GM23338 (cell line): ENCODE measurements at regions not wholly inside any gene's neighbourhood (a gene's known extent, or its start where the extent isn't known, plus 50 kb on each side); places are given as distances from the start of the nearest gene placed in this dataset.
A peak's percentile ranks its signal among the peaks of the same experiment; 100 is the strongest.

Experiments used
- ATAC-seq: fragments of 200-7000 bp; cut with Tn5 transposase; 3 replicates; pipeline ENCODE4 v1.9.1; 2020
- DNase-seq: peaks from one replicate; pipeline ENCODE4 v3.0.0-alpha.2; 2015; ENCODE audit warnings: low spot score
- H2AFZ ChIP-seq: fragments of 200-600 bp; sonication (generic); 2 replicates; pipeline ENCODE4 v1.8.0; 2016; ENCODE audit warnings: antibody characterized with exemption, mild to moderate bottlenecking, moderate library complexity
- H3F3A ChIP-seq: fragments of 200-600 bp; sonication (generic); replicated peaks from 2 replicates; pipeline ENCODE4 v1.8.0; 2017; ENCODE audit warnings: antibody characterized with exemption, mixed run types, low read depth
- H3K27ac ChIP-seq: fragments of 200-600 bp; sonication (generic); 2 replicates; pipeline ENCODE4 v1.6.1; 2016; ENCODE audit warnings: low read depth
- H3K27me3 ChIP-seq: fragments of 200-600 bp; sonication (generic); 2 replicates; pipeline ENCODE4 v1.8.0; 2016; ENCODE audit warnings: mild to moderate bottlenecking, mixed run types, moderate library complexity; ENCODE audit not compliant: insufficient read depth
- H3K36me3 ChIP-seq: fragments of 200-600 bp; sonication (generic); 2 replicates; pipeline ENCODE4 v1.8.0; 2016; ENCODE audit warnings: mild to moderate bottlenecking; ENCODE audit not compliant: insufficient read depth
- H3K4me1 ChIP-seq: fragments of 200-600 bp; sonication (generic); 2 replicates; pipeline ENCODE4 v1.8.0; 2016; ENCODE audit warnings: mild to moderate bottlenecking, moderate library complexity; ENCODE audit not compliant: insufficient read depth
- H3K4me2 ChIP-seq: fragments of 200-600 bp; sonication (generic); 2 replicates; pipeline ENCODE4 v1.7.1; 2017; ENCODE audit warnings: mixed run types
- H3K4me3 ChIP-seq: fragments of 200-600 bp; sonication (generic); 2 replicates; pipeline ENCODE4 v1.6.1; 2016; ENCODE audit warnings: mixed run types
- H3K79me2 ChIP-seq: fragments of 200-600 bp; sonication (generic); replicated peaks from 2 replicates; pipeline ENCODE4 v1.8.0; 2017; ENCODE audit warnings: mild to moderate bottlenecking; ENCODE audit not compliant: insufficient read depth
- H3K9me2 ChIP-seq: fragments of 200-600 bp; sonication (generic); 2 replicates; pipeline ENCODE4 v1.8.0; 2017; ENCODE audit not compliant: insufficient read depth
- H4K20me1 ChIP-seq: fragments of 200-600 bp; sonication (generic); replicated peaks from 2 replicates; pipeline ENCODE4 v1.8.0; 2017; ENCODE audit warnings: mild to moderate bottlenecking; ENCODE audit not compliant: insufficient read depth
- H3K27ac Mint-ChIP-seq: 2 replicates; pipeline ENCODE4 v1.8.0; 2020; ENCODE audit warnings: inconsistent platforms, mild to moderate bottlenecking, moderate library complexity, mixed read lengths
- H3K27me3 Mint-ChIP-seq: 3 replicates; pipeline ENCODE4 v1.8.0; 2022; ENCODE audit warnings: low read depth, mild to moderate bottlenecking, moderate library complexity, mixed read lengths, inconsistent platforms; ENCODE audit not compliant: insufficient read depth, poor library complexity
- H3K36me3 Mint-ChIP-seq: 3 replicates; pipeline ENCODE4 v1.8.0; 2021; ENCODE audit warnings: low read depth, mild to moderate bottlenecking, inconsistent platforms, moderate library complexity, mixed read lengths
- H3K4me1 Mint-ChIP-seq: 3 replicates; pipeline ENCODE4 v1.8.0; 2020; ENCODE audit warnings: mild to moderate bottlenecking, inconsistent platforms, mixed read lengths
- H3K4me3 Mint-ChIP-seq: 3 replicates; pipeline ENCODE4 v1.8.0; 2021; ENCODE audit warnings: moderate library complexity, mild to moderate bottlenecking, inconsistent platforms, mixed read lengths
- H3K9me3 Mint-ChIP-seq: 3 replicates; pipeline ENCODE4 v1.8.0; 2020; ENCODE audit warnings: moderate library complexity, mild to moderate bottlenecking, inconsistent platforms, mixed read lengths
- CTCF ChIP-seq, 2 experiments: fragments of 200-600 bp in 1 of 2; sonication (generic) in 1 of 2; conservative IDR thresholded peaks; 2 replicates each; pipeline versions ENCODE4 v1.5.1 to v1.6.1; 2016 to 2017; ENCODE audit warnings: antibody characterized with exemption in 2 of 2, low read depth in 2 of 2, mild to moderate bottlenecking in 2 of 2, moderate library complexity in 1 of 2
- ETS1 ChIP-seq: IDR thresholded peaks from 2 replicates; pipeline ENCODE4 v1.6.1; 2016; ENCODE audit warnings: antibody characterized with exemption
- ZNF462 ChIP-seq: fragments of 250-450 bp; sonication (Bioruptor Pico); IDR thresholded peaks from 2 replicates; pipeline ENCODE4 v1.5.0; 2020; ENCODE audit warnings: mild to moderate bottlenecking, moderate library complexity

GRCh38 chr13:26985285-26985878, 186.2 kb downstream of the USP12 start:
- Histone ChIP-seq H2AFZ (no peak overlapping the region), H3K4me2 (no peak overlapping the region), H3K27ac (no peak overlapping the region), H3K4me1 (no peaks in the 10 kb centered on the region), H3K79me2 (no peaks in the 10 kb centered on the region), H3K27me3 (no peaks in the 10 kb centered on the region), H3K9me2 (no peaks in the 10 kb centered on the region), H3K4me3 (no peak overlapping the region), H3K36me3 (no peaks in the 10 kb centered on the region), H3F3A (no peaks in the 10 kb centered on the region), H4K20me1 (no peaks in the 10 kb centered on the region)
- H3K36me3 Mint-ChIP-seq: no peaks in the 10 kb centered on the region
- peak; percentile 76 for ATAC-seq
- H3K27ac Mint-ChIP-seq: no peak overlapping the region
- no peak for TF ChIP-seq ZNF462 (CRISPR knock-in tag)
- TF ChIP-seq CTCF (conservative IDR thresholded peaks at IDR 0.05; ENCODE audit: low read depth in 2 of 2): peak; percentile 87 to 93
- no peaks in the 10 kb centered on the region for H3K27me3 Mint-ChIP-seq
- H3K9me3 Mint-ChIP-seq: no peaks in the 10 kb centered on the region
- peaks cover 10% of the 10 kb centered on the region for H3K4me1 Mint-ChIP-seq
- peak; percentile 88 for DNase-seq
- H3K4me3 Mint-ChIP-seq: no peak overlapping the region

- ATAC-seq: no peak
- H4K20me1 ChIP-seq: no peaks in the 10 kb centered on the region
- no peak overlapping the region for H3K4me2 ChIP-seq
- no peaks in the 10 kb centered on the region for H3K36me3 ChIP-seq
- H3K27ac ChIP-seq: no peak overlapping the region
- no peak for TF ChIP-seq ETS1
- no peak overlapping the region for H3K27ac Mint-ChIP-seq
- no peaks in the 10 kb centered on the region for H3K27me3 ChIP-seq
- H3K9me3 Mint-ChIP-seq: no peaks in the 10 kb centered on the region
- H3K4me3 ChIP-seq: no peak overlapping the region
- H3K4me1 ChIP-seq: no peaks in the 10 kb centered on the region
- H3K79me2 ChIP-seq: no peaks in the 10 kb centered on the region
- H3K27me3 Mint-ChIP-seq: no peaks in the 10 kb centered on the region
- no peak overlapping the region for H3K4me3 Mint-ChIP-seq
- H3K9me2 ChIP-seq: no peaks in the 10 kb centered on the region
- no peak overlapping the region for H2AFZ ChIP-seq
- no peaks in the 10 kb centered on the region for H3F3A ChIP-seq
- H3K36me3 Mint-ChIP-seq: no peaks in the 10 kb centered on the region
- DNase-seq: no peak
- peaks cover 11% of the 10 kb centered on the region for H3K4me1 Mint-ChIP-seq
Observed at GRCh38 chr13:26984337-26984736, 187.3 kb downstream of the USP12 start.
